ENCODE measurements at regions not wholly inside any gene's neighbourhood (a gene's known extent, or its start where the extent isn't known, plus 50 kb on each side); places are given as distances from the start of the nearest gene placed in this dataset.

DNA sequence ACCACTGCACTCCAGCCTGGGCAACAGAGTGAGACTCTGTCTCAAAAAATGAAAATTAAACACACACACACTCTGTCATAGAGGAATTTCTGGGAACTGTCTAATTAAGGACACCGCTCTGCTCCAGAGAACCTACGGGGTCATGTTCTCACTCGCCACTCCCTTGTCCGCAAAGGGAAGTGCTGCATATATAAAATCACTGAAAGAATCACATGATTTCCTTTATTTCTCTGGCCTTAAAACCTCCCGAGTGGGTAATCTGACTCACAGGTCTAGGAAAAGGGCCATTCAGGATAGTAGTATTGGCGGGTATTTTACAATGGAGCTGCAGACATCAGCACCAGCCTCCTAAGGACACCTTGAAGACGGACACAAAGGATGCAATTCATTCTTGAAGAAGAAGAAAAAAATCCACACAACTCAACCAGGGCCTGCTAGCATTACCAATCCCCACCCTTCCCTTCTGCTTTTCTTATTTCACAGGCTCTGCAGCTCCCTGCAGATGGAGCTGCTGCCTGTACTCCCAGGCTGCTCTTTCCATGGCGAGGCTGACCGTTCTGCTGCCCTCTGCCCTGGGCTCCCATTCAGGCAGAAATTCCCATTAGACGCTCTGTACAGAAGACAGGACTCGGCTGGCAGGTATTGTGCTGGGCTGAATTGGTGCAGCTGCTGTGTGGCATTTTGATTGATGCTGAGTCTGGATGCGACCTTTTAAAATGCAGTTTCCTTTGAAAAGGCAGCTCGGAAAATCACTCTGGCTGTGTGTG lies 53.3 kb upstream of the FAM89A start:
- peak overlapping the region; percentile 4 to 38 (median 28) for H3K27ac Mint-ChIP-seq
- H3K27me3 Mint-ChIP-seq (ENCODE audit: low read depth): peaks cover 38% of the 10 kb centered on the region
- H3K4me3 Mint-ChIP-seq: no peak overlapping the region
- TF ChIP-seq, protein P1, sequence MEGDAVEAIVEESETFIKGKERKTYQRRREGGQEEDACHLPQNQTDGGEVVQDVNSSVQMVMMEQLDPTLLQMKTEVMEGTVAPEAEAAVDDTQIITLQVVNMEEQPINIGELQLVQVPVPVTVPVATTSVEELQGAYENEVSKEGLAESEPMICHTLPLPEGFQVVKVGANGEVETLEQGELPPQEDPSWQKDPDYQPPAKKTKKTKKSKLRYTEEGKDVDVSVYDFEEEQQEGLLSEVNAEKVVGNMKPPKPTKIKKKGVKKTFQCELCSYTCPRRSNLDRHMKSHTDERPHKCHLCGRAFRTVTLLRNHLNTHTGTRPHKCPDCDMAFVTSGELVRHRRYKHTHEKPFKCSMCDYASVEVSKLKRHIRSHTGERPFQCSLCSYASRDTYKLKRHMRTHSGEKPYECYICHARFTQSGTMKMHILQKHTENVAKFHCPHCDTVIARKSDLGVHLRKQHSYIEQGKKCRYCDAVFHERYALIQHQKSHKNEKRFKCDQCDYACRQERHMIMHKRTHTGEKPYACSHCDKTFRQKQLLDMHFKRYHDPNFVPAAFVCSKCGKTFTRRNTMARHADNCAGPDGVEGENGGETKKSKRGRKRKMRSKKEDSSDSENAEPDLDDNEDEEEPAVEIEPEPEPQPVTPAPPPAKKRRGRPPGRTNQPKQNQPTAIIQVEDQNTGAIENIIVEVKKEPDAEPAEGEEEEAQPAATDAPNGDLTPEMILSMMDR (IDR thresholded peaks at IDR 0.05; ENCODE audit: unreplicated experiment in 3 of 3): peak in 1 of 3 experiments; percentile 12
- no peaks in the 10 kb centered on the region for H3K36me3 Mint-ChIP-seq (ENCODE audit: low read depth)
- H3K4me1 Mint-ChIP-seq: peaks cover 10% of the 10 kb centered on the region
- H3K9me3 Mint-ChIP-seq: no peaks in the 10 kb centered on the region

DNA sequence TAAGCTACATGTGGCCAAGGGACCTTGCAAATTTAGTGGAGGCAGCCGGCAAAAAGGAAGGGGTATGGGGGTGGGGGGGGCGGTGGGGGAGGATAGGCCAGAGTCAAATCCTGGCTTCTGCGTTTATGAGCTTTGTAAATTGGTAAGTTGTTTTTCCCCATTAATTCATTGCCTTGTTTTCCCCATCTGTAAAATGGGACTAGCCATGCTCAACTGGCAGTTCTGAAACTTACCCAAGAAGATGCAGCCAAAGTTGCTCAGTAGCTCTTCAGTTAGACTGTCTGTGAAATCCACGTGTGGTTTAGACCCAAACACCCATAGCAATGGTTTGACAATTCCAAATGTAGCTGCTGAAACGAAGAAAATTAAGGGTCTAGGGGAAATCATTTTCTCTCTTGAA lies 52.3 kb upstream of the FAM89A start:
- Mint-ChIP-seq H3K4me3 (no peak overlapping the region), H3K4me1 (peaks cover 10% of the 10 kb centered on the region), H3K27ac (no peak overlapping the region), H3K9me3 (no peaks in the 10 kb centered on the region), H3K27me3 (ENCODE audit: low read depth) (peaks cover 38% of the 10 kb centered on the region), H3K36me3 (ENCODE audit: low read depth) (no peaks in the 10 kb centered on the region)
- TF ChIP-seq, protein P1 (IDR thresholded peaks at IDR 0.05; ENCODE audit: unreplicated experiment in 3 of 3): no peak

DNA sequence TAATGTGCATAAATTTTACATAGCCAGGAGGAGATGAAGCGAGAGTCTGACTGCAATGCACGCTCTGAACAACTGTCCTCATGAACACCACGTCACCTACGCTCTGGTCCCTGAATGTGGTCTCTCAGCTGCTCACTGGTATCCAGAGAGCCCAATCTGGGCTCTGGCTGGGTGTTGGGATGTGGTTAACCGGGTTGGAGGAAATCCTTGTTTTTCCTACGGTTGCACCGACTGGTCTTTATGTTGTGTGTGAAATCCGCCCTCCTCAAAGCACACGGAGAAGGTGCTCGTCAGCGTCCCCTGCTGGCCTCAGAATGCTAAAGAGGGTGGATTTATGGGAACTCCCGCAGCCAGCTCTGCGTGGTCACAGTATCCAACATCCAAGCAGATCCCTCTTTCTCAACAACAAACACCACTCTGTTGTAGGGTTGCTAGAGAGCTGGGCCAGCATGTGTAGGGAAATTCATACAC lies 51.8 kb upstream of the FAM89A start:
- no peaks in the 10 kb centered on the region for H3K9me3 Mint-ChIP-seq
- no peaks in the 10 kb centered on the region for H3K36me3 Mint-ChIP-seq (ENCODE audit: low read depth)
- TF ChIP-seq, protein P1 (IDR thresholded peaks at IDR 0.05; ENCODE audit: unreplicated experiment in 3 of 3): peak; percentile 21 to 49 (median 22)
- no peak overlapping the region for H3K27ac Mint-ChIP-seq
- no peak overlapping the region for H3K4me3 Mint-ChIP-seq
- H3K4me1 Mint-ChIP-seq: peaks cover 10% of the 10 kb centered on the region
- peaks cover 38% of the 10 kb centered on the region for H3K27me3 Mint-ChIP-seq (ENCODE audit: low read depth)

DNA sequence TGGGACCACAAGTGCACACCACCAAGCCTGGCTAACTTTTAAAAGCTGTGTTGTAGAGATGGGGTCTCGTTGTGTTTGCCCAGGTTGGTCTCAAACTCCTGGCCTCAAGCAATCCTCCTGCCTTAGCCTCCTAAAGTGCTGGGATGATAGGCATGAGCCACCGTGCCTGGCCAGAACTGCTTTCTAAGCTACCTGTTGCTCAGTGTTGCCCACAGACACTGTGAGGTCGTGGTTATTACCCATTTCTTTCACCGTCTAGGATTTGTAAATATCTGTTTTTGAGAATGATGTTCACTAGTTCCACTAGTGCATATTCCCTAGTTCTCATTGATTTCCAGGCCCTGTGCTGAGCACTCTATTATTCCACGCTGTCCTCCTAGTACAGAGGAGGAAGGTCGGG lies 51.4 kb upstream of the FAM89A start:
- no peak overlapping the region for H3K27ac Mint-ChIP-seq
- H3K36me3 Mint-ChIP-seq (ENCODE audit: low read depth): no peaks in the 10 kb centered on the region
- TF ChIP-seq, protein P1 (IDR thresholded peaks at IDR 0.05; ENCODE audit: unreplicated experiment in 3 of 3): no peak
- H3K4me1 Mint-ChIP-seq: peaks cover 10% of the 10 kb centered on the region
- H3K27me3 Mint-ChIP-seq (ENCODE audit: low read depth): peaks cover 38% of the 10 kb centered on the region
- no peak overlapping the region for H3K4me3 Mint-ChIP-seq
- no peaks in the 10 kb centered on the region for H3K9me3 Mint-ChIP-seq

Data from nephron (organoid).